ENCODE measurements at regions not wholly inside any gene's neighbourhood (a gene's known extent, or its start where the extent isn't known, plus 50 kb on each side); places are given as distances from the start of the nearest gene placed in this dataset.

GRCh38 chr22:27443306-27443705, 358.2 kb downstream of the MN1 start:
- H3K4me1 Mint-ChIP-seq: peaks cover 0 to 9% (median 0%) of the 10 kb centered on the region in 7 donors
- no peak for DNase-seq
- H3K36me3 ChIP-seq (ENCODE audit: control insufficient read depth in 2 of 3, insufficient read depth in 3 of 3, low read length in 3 of 3): no peaks in the 10 kb centered on the region

GRCh38 chr22:27445881-27446280, 355.7 kb downstream of the MN1 start:
- Mint-ChIP-seq H3K9me3 (peaks cover 0 to 5% (median 0%) of the 10 kb centered on the region in 11 donors), H3K27ac (no peak overlapping the region), H3K4me1 (peaks cover 0 to 2% (median 0%) of the 10 kb centered on the region in 7 donors), H3K27me3 (peaks cover 0 to 22% (median 3%) of the 10 kb centered on the region in 5 donors), H3K36me3 (no peaks in the 10 kb centered on the region), H3K4me3 (no peak overlapping the region)
- ATAC-seq (no peak), DNase-seq (no peak)
- Histone ChIP-seq H3K27me3 (ENCODE audit: control insufficient read depth in 2 of 2, insufficient read depth in 2 of 2, low read length in 2 of 2) (no peaks in the 10 kb centered on the region), H3K9me3 (ENCODE audit: control insufficient read depth in 2 of 3, low read length in 3 of 3) (no peaks in the 10 kb centered on the region), H3K4me3 (ENCODE audit: low read length) (no peak overlapping the region), H3K36me3 (ENCODE audit: control insufficient read depth in 2 of 3, insufficient read depth in 3 of 3, low read length in 3 of 3) (no peaks in the 10 kb centered on the region), H3K27ac (ENCODE audit: low read depth, low read length) (no peak overlapping the region), H3K4me1 (ENCODE audit: control insufficient read depth in 2 of 2, insufficient read depth in 2 of 2, low read length in 2 of 2) (no peaks in the 10 kb centered on the region)
- intact Hi-C loops (cut with micrococcal nuclease): no loop called here
- ChIA-PET CTCF (no interaction called here), POLR2A (no interaction called here)

More at GRCh38 chr22:27443306-27443705, 358.2 kb downstream of the MN1 start:
- ChIA-PET CTCF (no interaction called here), POLR2A (no interaction called here)
- no peak overlapping the region for H3K4me3 ChIP-seq (ENCODE audit: low read length)
- ATAC-seq: no peak
- no peaks in the 10 kb centered on the region for H3K27me3 ChIP-seq (ENCODE audit: control insufficient read depth in 2 of 2, insufficient read depth in 2 of 2, low read length in 2 of 2)
- no peak overlapping the region for H3K4me3 Mint-ChIP-seq
- H3K4me1 ChIP-seq (ENCODE audit: control insufficient read depth in 2 of 2, insufficient read depth in 2 of 2, low read length in 2 of 2): no peaks in the 10 kb centered on the region
- H3K9me3 Mint-ChIP-seq: peaks cover 0 to 2% (median 0%) of the 10 kb centered on the region in 11 donors
- no peaks in the 10 kb centered on the region for H3K9me3 ChIP-seq (ENCODE audit: control insufficient read depth in 2 of 3, low read length in 3 of 3)
- no peak overlapping the region for H3K27ac ChIP-seq (ENCODE audit: low read depth, low read length)
- peaks cover 0 to 35% (median 22%) of the 10 kb centered on the region in 5 donors for H3K27me3 Mint-ChIP-seq
- H3K36me3 Mint-ChIP-seq: no peaks in the 10 kb centered on the region
- H3K27ac Mint-ChIP-seq: no peak overlapping the region
- intact Hi-C loops (cut with micrococcal nuclease): no loop called here

GRCh38 chr22:27447289-27447688, 354.3 kb downstream of the MN1 start:
- Histone ChIP-seq H3K27ac (ENCODE audit: low read depth, low read length) (no peak overlapping the region), H3K9me3 (ENCODE audit: control insufficient read depth in 2 of 3, low read length in 3 of 3) (no peaks in the 10 kb centered on the region), H3K36me3 (ENCODE audit: control insufficient read depth in 2 of 3, insufficient read depth in 3 of 3, low read length in 3 of 3) (no peaks in the 10 kb centered on the region), H3K27me3 (ENCODE audit: control insufficient read depth in 2 of 2, insufficient read depth in 2 of 2, low read length in 2 of 2) (no peaks in the 10 kb centered on the region), H3K4me3 (ENCODE audit: low read length) (no peak overlapping the region), H3K4me1 (ENCODE audit: control insufficient read depth in 2 of 2, insufficient read depth in 2 of 2, low read length in 2 of 2) (no peaks in the 10 kb centered on the region)
- H3K27me3 Mint-ChIP-seq: peaks cover 0 to 12% (median 0%) of the 10 kb centered on the region in 5 donors
- H3K4me3 Mint-ChIP-seq: no peak overlapping the region
- ChIA-PET CTCF (no interaction called here), POLR2A (no interaction called here)
- H3K27ac Mint-ChIP-seq: no peak overlapping the region
- ATAC-seq: no peak
- H3K36me3 Mint-ChIP-seq: no peaks in the 10 kb centered on the region
- H3K4me1 Mint-ChIP-seq: peaks cover 0 to 2% (median 0%) of the 10 kb centered on the region in 7 donors
- H3K9me3 Mint-ChIP-seq: peaks cover 0 to 7% (median 0%) of the 10 kb centered on the region in 11 donors
- DNase-seq: no peak
- intact Hi-C loops (cut with micrococcal nuclease): no loop called here

- CTCF ChIA-PET: no interaction called here
- Mint-ChIP-seq H3K27ac (no peak overlapping the region), H3K36me3 (no peaks in the 10 kb centered on the region), H3K4me1 (no peaks in the 10 kb centered on the region), H3K9me3 (peaks cover 0 to 9% (median 0%) of the 10 kb centered on the region in 11 donors), H3K4me3 (no peak overlapping the region), H3K27me3 (peaks cover 0 to 14% (median 4%) of the 10 kb centered on the region in 5 donors)
- DNase-seq (no peak), ATAC-seq (no peak)
- Histone ChIP-seq H3K4me1 (ENCODE audit: control insufficient read depth in 2 of 2, insufficient read depth in 2 of 2, low read length in 2 of 2) (no peaks in the 10 kb centered on the region), H3K27ac (ENCODE audit: low read depth, low read length) (no peak overlapping the region), H3K27me3 (ENCODE audit: control insufficient read depth in 2 of 2, insufficient read depth in 2 of 2, low read length in 2 of 2) (no peaks in the 10 kb centered on the region), H3K36me3 (ENCODE audit: control insufficient read depth in 2 of 3, insufficient read depth in 3 of 3, low read length in 3 of 3) (no peaks in the 10 kb centered on the region), H3K4me3 (ENCODE audit: low read length) (no peak overlapping the region), H3K9me3 (ENCODE audit: control insufficient read depth in 2 of 3, low read length in 3 of 3) (no peaks in the 10 kb centered on the region)
- intact Hi-C loops (cut with micrococcal nuclease): no loop called here
- POLR2A ChIA-PET: no interaction called here
Observed at GRCh38 chr22:27450448-27450847, 351.1 kb downstream of the MN1 start.

- POLR2A ChIA-PET: no interaction called here
- CTCF ChIA-PET: no interaction called here
- no peaks in the 10 kb centered on the region for H3K36me3 Mint-ChIP-seq
Observed at GRCh38 chr22:27452245-27452644, 349.3 kb downstream of the MN1 start.

GRCh38 chr22:27452922-27453321, 348.6 kb downstream of the MN1 start:
- Histone ChIP-seq H3K4me1 (ENCODE audit: control insufficient read depth in 2 of 2, insufficient read depth in 2 of 2, low read length in 2 of 2) (no peaks in the 10 kb centered on the region), H3K36me3 (ENCODE audit: control insufficient read depth in 2 of 3, insufficient read depth in 3 of 3, low read length in 3 of 3) (no peaks in the 10 kb centered on the region), H3K27ac (ENCODE audit: low read depth, low read length) (no peak overlapping the region), H3K4me3 (ENCODE audit: low read length) (no peak overlapping the region), H3K9me3 (ENCODE audit: control insufficient read depth in 2 of 3, low read length in 3 of 3) (no peaks in the 10 kb centered on the region), H3K27me3 (ENCODE audit: control insufficient read depth in 2 of 2, insufficient read depth in 2 of 2, low read length in 2 of 2) (no peaks in the 10 kb centered on the region)
- CTCF ChIA-PET: no interaction called here
- no peaks in the 10 kb centered on the region for H3K36me3 Mint-ChIP-seq
- peaks cover 0 to 34% (median 6%) of the 10 kb centered on the region in 5 donors for H3K27me3 Mint-ChIP-seq
- no peaks in the 10 kb centered on the region for H3K4me1 Mint-ChIP-seq
- DNase-seq (no peak), ATAC-seq (no peak)
- peaks cover 0 to 9% (median 2%) of the 10 kb centered on the region in 11 donors for H3K9me3 Mint-ChIP-seq
- H3K27ac Mint-ChIP-seq: no peak overlapping the region
- H3K4me3 Mint-ChIP-seq: no peak overlapping the region
- POLR2A ChIA-PET: no interaction called here
- intact Hi-C loops (cut with micrococcal nuclease): no loop called here

More at GRCh38 chr22:27452245-27452644, 349.3 kb downstream of the MN1 start:
- Histone ChIP-seq H3K27me3 (ENCODE audit: control insufficient read depth in 2 of 2, insufficient read depth in 2 of 2, low read length in 2 of 2) (no peaks in the 10 kb centered on the region), H3K4me3 (ENCODE audit: low read length) (no peak overlapping the region), H3K36me3 (ENCODE audit: control insufficient read depth in 2 of 3, insufficient read depth in 3 of 3, low read length in 3 of 3) (no peaks in the 10 kb centered on the region), H3K4me1 (ENCODE audit: control insufficient read depth in 2 of 2, insufficient read depth in 2 of 2, low read length in 2 of 2) (no peaks in the 10 kb centered on the region), H3K27ac (ENCODE audit: low read depth, low read length) (no peak overlapping the region), H3K9me3 (ENCODE audit: control insufficient read depth in 2 of 3, low read length in 3 of 3) (no peaks in the 10 kb centered on the region)
- peaks cover 0 to 28% (median 6%) of the 10 kb centered on the region in 5 donors for H3K27me3 Mint-ChIP-seq
- no peak for DNase-seq
- no peak overlapping the region for H3K4me3 Mint-ChIP-seq
- intact Hi-C loops (cut with micrococcal nuclease): no loop called here
- no peaks in the 10 kb centered on the region for H3K4me1 Mint-ChIP-seq
- no peak for ATAC-seq
- no peak overlapping the region for H3K27ac Mint-ChIP-seq
- peaks cover 0 to 9% (median 2%) of the 10 kb centered on the region in 11 donors for H3K9me3 Mint-ChIP-seq

GRCh38 chr22:27453725-27454124, 347.8 kb downstream of the MN1 start:
- H3K4me1 Mint-ChIP-seq: no peaks in the 10 kb centered on the region
- no peaks in the 10 kb centered on the region for H3K36me3 Mint-ChIP-seq
- POLR2A ChIA-PET: no interaction called here

More at GRCh38 chr22:27453725-27454124, 347.8 kb downstream of the MN1 start:
- CTCF ChIA-PET: no interaction called here
- no peak overlapping the region for H3K27ac ChIP-seq (ENCODE audit: low read depth, low read length)
- H3K4me3 Mint-ChIP-seq: no peak overlapping the region
- ATAC-seq (no peak), DNase-seq (no peak)
- no peak overlapping the region for H3K4me3 ChIP-seq (ENCODE audit: low read length)
- peaks cover 0 to 9% (median 2%) of the 10 kb centered on the region in 11 donors for H3K9me3 Mint-ChIP-seq
- H3K27me3 ChIP-seq (ENCODE audit: control insufficient read depth in 2 of 2, insufficient read depth in 2 of 2, low read length in 2 of 2): no peaks in the 10 kb centered on the region
- H3K36me3 ChIP-seq (ENCODE audit: control insufficient read depth in 2 of 3, insufficient read depth in 3 of 3, low read length in 3 of 3): no peaks in the 10 kb centered on the region
- H3K27me3 Mint-ChIP-seq: peaks cover 0 to 37% (median 6%) of the 10 kb centered on the region in 5 donors
- intact Hi-C loops (cut with micrococcal nuclease): no loop called here
- no peak overlapping the region for H3K27ac Mint-ChIP-seq
- no peaks in the 10 kb centered on the region for H3K4me1 ChIP-seq (ENCODE audit: control insufficient read depth in 2 of 2, insufficient read depth in 2 of 2, low read length in 2 of 2)
- H3K9me3 ChIP-seq (ENCODE audit: control insufficient read depth in 2 of 3, low read length in 3 of 3): no peaks in the 10 kb centered on the region

Measured in naive thymus-derived CD4-positive, alpha-beta T cell (primary cell).